Activated CD8-positive, alpha-beta memory T cell treated with anti-CD3 and anti-CD28 coated beads for 4 hours (primary cell): ENCODE measurements at regions not wholly inside any gene's neighbourhood (a gene's known extent, or its start where the extent isn't known, plus 50 kb on each side); places are given as distances from the start of the nearest gene placed in this dataset.

Source experiments
- DNase-seq, 2 donors: peaks; one replicate each; pipeline ENCODE4 v3.0.0-alpha.2; 2020; ENCODE audit warnings: low read depth in 2 of 2

DNA sequence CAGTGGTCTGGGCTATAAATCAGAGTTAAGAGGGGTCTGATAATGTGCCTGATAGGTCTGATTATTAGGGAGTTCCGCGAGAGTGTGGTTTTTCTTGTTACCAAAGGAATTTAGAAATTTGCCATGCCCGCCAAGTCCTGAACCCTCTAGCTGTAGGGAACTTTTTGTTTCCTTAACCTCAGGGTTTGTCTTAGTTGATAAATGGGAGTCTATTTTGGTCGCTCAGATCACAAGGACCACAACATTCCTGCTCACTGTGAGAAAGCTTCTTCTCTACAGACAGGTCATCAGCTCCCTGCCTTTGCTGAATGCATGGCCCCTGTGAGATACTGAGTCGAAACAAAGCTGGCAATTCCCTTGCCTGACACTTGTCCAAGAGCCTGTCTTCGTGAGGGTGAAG lies 497.8 kb downstream of the HS3ST4 start:
- no peak for DNase-seq

DNA sequence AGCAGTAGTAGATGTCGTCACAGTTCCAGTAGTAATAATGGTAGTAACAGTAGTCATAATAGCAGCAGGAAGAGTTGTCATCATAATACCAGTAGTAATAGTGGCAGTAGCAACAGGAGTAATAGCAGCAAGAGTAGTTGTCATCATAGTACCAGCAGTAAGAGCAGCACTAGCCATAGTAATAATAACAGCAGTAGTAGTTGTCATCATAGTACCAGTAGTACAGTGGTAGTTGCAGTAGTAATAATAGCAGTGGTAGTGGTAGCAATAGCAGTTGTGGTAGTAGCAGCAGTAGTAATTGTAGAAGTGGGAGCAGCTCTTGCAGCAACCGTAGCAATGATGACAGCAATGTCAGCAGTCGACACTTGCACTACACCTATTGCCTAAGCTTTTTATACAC lies 502.8 kb downstream of the HS3ST4 start:
- DNase-seq: no peak

DNA sequence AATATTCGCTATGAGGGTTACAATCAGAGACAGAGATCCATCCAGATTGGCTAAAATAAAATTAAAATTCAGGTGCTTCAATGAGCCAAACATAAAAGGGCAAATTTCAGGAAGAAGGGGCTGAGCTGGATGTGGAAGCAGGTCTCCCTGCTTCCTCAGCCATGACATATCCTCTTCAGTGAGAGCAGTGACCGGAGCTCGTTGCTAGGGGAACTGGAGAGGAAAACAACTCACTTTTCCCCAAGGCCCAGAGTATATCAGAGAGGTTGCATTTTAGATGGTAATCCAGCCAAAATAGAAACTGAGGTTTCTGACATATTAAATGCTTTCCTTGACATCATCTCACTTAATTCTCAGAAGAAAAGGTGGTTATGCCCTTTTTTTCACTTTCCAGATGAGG lies 503.5 kb downstream of the HS3ST4 start:
- no peak for DNase-seq

DNA sequence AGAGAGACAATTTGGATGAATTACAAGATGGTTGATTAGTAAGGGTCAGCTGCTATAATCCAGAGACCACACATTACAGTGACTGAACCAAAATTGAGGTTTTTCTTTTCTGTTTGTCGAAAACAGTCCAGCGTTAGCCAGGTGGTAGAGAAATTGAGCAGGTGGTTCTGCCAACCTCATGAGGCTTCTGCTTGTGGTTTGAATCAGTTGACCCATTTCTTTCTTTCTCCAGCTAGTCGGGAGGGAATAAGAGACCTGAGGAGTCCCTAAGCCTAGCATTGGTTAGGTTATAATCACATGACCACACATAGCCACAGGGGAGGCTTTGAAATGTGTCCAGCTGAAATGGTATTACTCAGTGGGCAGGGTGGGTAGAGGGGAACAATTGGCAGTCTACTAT lies 504.6 kb downstream of the HS3ST4 start:
- DNase-seq: no peak

DNA sequence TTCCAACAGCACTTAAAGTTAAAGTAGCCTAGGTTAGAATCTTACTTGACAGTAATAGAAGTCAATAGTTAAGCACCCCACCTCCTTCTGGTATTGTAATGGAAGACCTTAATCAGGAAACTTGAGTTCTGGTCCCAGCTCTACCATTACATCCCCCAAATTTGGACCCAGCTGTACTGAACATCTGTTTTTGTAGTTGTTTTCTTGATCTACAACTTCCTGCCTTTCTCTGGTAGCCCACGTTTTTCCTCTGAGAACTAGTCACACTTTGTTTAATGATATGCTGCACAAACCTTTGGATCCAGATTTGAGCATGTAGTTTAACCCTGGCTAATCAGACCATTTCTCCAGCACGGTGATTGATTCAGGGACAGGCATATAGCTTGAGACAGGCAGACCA lies 505.0 kb downstream of the HS3ST4 start:
- no peak for DNase-seq

DNA sequence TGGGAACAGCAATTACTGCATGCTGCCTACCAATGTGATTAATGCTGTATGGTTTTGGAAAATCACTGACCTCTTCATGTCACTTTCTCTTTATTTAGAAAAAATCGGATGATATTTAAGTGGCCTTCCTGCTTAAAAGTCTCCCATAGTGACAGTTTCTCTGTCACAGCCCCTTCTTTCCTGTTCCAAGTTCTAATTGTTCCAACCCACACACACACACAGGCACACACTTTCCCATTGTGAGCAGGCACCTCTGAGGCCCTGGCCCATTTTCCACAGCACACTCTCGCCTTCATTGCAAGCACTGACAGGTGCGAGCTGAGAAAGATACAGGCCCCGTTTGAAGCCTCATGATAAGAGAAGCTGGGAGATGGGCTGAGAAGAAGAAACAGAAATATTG lies 505.9 kb downstream of the HS3ST4 start:
- DNase-seq: no peak

DNA sequence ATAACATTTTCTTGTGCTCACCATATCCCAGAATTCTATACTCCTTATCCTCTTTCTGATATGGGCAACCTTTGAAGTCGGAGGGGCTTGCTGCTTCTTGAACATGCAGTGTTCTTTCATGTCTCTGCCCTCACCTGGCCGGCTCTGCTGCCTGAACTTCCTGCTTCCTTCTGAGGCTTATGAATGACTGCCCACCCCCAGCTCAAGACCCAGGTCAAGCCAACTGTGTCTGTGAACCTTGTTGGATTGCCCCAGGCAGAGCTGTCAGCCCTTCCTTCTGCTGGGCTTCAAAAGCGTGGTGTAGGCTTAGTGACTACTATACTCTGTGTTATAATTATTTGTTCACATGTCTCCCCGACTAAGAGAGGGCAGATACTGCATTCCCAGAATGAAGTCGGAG lies 506.5 kb downstream of the HS3ST4 start:
- DNase-seq: no peak

DNA sequence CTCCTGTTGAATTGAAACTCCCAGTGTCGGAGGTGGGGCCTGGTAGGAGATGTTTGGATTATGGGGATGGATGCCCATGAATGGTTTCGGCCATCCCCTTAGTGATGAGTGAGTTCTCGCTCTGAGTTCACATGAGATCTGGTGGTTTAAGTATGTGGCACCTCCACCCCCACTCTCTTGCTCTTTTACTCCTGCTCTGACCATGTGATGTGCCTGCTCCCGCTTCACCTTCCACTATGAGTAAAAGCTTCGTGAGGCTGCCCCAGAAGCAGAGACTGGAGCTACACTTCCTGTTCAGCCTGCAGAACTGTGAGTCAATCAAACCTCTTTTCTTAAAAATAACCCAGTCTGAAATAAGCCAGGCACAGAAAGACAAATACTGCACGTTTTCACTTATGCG lies 512.4 kb downstream of the HS3ST4 start:
- no peak for DNase-seq

DNA sequence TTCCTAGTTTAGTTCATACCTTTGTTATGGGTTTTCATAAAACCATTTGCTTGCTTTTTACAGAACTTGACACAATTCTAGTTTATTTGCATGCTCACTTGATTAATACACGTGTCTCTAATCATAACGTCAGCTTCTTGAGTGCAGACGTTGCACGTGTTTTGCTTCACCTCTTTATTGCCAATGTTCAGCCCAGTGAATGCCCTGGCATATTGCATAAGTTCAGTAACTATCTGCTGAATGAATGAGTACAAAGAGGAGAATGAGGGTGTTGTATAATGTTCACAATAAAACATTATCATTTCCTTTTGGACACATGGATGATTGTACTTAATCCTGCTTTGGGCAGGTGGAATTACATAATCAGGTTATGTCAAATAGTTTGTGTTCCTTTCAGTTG lies 519.8 kb downstream of the HS3ST4 start:
- no peak for DNase-seq

DNA sequence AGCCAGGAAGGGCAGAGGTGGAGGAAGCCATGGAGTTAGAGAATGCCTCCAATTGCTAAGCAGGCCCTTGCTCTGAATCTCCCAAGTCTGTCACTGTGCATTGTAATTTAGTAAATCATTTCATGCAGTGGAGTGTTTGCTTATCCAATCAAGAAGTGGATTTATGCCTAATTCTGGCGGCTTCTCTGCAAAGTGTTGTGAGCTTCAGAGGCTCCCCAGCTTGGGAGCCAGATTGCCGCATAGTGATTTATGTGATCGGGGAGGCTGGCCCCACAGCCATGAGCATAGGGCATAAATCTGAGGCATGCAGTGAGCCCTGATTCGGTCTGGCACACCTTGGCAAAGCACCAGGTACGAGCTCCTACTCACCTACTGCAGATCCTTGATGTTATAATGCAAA lies 520.8 kb downstream of the HS3ST4 start:
- no peak for DNase-seq

DNA sequence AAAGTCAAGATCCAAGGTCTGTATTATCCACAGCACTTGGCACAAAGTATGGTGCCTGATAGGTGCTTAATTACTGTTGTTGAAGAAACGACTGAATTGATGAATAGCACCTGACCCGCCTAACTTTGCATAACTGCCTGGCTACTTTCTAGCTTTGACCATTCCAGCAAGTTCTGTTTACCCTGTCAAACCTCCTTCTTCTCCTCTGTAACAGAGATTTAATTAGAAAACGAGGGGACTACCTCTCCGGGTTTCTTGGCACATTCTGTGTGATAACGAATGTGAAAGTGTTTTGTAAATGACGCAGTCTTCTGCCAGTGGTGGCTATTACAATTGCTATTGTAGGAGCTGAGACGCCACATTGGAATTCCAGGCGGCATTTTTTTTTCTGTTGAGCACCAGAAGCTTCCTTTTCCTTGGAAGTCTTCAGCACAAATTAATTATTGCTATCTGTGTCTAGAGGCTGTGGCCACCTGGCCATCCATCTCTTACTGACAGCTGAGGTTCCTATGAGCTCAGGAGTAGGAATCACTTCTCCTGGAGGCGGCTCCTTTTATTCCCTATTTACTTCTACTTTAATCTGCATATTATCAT lies 522.9 kb downstream of the HS3ST4 start:
- no peak for DNase-seq

DNA sequence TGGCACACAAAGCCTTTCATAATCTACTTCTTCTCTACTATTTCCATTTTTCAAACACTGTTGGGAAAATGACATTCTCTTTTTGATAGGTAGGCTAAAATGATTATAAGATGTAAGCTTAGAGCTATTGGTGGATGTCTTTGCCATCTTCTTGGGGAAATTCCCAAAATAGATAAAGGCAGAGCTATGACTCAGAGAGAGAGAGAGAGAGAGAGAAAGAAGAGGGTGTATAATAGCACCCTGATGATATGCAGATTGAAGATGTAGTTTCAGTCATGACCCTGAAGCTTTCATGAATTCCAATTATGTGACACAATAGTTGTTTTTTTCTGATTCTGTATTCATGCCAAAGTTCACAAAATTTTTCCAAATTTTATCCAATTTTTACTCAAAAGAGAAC lies 529.1 kb downstream of the HS3ST4 start:
- DNase-seq: no peak

DNA sequence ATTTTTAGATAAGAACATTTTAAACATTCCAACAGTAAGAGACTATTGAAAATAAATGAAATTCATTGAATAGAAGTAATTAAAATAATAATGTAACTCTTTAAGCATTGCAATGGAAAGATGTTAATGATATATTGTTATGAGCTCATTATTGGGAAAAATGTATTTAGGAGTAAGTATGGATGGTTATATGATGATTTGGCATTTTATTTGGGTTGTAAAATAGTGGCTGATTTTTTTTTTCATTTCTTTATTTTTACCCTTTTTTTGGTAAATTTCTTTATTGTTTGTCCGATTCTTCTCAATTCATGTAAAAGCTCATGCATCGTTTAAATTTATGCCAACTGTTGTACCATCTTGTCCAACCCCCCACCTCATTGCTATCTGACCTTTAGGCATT lies 539.9 kb downstream of the HS3ST4 start:
- DNase-seq: no peak

DNA sequence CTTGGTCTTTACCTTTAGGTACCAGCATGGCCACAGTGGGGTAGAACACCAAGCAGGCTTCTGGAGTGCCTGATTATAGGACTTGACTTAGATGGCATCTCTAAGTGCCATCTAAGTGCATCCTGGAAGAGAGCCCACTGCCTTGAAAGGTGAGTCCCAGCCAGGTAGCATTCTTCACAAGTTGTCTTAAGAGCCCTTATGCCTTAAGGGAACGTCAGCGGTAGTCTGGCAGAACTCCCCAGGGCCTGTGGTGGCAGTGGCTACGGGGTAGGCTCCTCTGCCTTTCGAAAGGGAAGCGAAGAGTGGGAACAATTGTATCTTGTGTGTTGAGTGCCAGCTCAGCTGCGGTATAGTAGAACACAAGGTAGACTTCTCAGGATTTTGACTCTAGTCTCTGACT lies 549.0 kb downstream of the HS3ST4 start:
- no peak for DNase-seq

DNA sequence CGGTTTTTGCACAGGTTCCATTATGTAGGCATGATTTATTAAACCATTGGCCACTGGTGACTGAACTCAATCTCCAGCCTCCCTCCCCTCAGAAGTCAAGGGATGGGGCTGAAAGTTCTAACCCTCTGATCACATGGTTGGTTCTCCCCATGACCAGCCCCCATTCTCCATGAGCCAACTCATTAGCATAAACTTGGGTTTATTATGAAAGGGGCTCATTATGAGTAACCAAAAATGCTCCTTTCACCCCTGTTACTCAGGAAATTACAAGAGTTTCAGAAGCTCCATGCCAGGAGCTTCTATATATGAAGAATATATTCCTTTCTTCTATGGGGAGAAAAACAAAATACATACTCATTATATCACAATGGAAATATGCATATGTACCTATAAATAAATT lies 555.3 kb downstream of the HS3ST4 start:
- no peak for DNase-seq

DNA sequence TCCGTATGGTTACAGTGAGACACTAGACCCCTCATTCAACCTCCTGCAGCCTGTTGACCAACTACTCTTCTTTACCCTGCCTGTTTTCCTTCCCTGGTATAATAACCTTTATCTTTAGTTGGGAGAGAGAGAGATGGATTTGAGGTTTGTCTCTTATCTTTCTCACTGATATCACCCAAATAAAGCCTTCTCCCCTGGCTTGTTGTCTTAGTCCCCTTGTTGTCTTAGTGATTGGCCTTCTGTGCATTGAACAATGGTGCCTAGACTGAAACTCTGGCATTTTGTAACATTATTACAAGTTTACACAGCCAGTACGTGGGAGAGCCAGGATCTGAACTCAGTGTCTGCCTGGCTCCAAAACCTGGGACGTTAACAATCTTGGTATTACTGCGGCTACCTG lies 560.8 kb downstream of the HS3ST4 start:
- no peak for DNase-seq

DNA sequence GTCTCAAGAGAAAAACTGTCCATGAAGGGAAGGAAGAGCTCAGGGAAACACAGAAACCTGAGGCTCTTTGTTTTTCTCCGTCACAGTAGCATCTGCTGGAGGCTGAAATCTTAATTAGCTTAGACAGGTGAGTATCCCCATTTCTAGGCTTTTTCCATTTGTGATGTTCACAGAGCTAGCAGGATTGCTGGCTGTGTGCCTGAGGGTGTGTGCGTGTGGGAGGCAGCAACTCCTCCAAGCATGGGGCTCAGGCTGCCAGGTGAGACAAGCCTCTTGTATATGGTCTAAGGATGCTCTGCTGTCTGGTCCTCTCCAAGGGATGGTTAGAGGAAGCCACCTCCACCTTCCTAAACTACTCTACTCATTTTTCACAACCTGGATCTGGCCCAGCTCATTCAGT lies 569.9 kb downstream of the HS3ST4 start:
- DNase-seq: no peak

DNA sequence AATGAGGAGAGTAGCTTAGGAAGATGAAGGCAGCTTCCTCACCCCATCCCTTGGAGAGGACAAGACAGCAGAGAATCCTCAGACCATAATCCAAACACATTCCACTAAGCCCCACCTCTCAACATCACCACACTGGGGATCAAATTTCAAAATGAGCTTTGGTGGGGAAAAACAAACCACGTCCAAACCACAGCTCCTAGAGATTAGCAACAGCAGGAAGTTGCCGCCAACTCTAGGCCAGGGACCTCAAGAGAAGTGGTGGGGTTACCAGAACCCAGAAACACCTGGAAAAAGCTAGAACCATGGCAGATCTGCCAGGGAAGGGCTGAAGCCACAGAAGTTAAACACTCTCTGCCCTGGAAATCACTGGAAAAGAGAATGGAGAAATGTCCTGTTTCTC lies 571.6 kb downstream of the HS3ST4 start:
- no peak for DNase-seq

DNA sequence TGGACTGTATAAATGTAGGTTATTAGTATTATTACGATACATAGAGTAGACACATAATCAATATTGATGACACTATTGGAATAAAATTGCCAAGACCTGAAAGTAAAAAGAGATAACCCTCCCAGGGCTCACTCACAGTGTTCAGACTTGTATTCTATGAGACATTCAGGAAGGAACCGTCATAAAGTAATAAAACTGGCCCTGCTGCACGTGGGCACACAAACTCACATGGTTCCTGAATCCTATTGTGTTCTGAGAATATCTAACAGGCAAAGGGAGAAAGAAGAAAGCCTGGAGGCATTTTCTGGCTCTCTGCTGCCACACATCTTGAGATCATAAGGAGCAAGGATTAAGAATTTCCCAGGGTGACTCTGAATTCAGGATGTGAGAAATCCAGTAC lies 575.9 kb downstream of the HS3ST4 start:
- DNase-seq: no peak

DNA sequence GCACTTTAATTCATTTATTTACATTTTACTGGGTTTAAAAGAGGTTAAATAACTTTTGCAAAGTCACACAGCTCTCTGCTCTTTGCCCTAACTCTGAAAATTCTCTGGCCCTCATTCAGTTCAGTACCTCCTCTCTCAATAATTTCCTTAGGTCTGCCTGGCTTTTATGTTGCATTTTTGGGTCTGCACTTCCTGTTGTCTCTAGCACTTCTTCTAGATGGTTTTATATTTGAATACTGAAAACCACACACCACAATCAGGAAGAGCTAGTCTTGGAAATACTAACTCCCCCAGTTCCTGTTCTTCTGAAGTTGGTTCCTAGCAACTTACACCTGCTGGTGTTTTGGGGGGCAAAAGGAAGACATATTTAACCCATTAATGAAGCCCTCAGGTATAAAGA lies 577.9 kb downstream of the HS3ST4 start:
- no peak for DNase-seq

DNA sequence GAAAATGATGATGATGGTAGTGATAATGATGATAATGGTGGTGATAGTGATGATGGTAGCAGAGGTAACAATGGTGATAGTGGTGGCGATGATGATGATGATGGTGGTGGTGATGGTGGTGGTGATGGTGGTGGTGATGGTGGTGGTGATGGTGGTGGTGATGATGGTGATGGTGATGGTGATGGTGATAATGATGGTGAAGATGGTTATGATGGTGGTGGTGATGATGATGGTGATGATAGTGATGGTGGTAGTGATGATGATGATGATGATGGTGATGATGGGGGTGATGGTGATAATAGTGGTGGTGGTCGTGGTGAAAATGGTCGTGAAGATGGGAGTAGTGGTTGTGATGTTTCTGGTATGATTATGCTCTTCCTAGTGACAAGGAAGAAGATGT lies 581.8 kb downstream of the HS3ST4 start:
- no peak for DNase-seq

DNA sequence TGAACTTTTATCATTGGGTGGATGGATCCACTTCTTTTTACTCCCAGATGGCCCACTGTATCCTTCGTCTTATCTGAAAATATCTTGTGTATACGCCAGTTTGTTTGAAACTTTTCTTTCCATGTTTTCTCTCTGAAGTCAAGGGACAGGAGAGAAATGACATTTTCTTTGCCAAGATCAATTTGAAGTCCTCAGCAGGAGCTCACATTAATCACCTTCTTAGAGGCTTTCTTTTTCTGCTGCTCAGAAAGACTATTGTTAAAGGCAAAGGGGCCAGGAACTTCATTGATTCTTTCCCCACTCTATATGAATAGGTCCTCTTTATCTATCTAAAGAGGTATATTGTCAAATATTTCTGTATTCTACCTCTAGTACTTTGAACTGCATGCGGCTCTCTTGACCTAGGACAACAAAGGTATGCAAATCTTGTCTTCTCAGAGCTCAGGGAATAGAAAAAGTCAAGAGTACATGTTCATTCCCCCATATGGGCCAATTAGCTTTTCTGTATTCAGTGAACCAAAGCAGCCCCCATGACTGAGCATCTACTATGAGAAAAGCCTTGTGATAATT lies 583.3 kb downstream of the HS3ST4 start:
- DNase-seq: no peak

DNA sequence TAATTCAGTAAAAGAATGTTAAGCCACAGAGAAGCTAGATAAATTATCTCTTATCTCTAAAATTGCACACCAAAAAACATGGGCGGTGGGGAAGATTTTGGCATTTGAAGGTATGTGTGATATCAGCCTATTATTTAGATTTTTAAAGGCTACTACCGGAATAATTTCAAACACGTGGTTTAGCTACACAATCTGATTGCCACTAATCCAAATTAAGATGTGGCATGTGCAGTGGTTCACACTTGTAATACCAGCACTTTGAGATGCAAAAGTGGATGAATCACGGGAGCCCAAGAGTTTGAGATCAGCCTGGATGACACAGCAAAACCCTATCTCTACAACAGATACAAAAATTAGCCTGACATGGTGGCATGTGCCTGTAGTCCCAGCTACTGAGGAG lies 584.5 kb downstream of the HS3ST4 start:
- no peak for DNase-seq

DNA sequence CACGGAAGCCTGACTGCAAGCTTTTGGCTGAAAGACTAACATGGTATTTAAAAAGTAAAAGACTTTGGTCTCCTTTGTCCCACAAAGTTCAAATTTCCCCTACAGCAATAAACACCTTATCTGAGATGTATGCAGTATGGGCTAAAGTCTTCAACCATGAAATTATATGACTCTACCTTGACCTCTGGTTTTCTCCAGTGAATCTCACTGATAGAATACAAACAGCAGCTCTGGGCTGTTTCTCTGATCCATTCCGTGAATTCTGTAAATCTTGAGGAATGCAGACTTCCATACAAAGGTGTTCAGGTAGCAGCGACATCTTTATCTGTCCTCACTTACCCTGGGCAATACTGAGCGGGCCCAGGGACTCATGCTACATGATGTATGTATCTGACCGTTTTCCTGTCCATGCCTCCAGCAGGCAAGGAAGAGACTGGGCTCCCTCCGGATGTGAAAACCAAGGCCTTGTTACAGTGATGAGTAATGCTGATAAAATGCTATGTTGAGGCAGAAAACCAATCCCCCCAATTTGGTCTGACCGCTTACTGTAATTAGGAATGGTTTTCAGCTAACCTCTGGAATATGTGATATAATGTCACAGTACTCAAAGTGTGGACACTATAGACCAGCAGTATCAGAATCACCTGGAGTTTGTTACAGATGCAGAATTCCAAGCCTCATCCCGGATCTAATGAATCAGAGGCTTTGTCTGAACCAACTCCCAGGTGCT lies 589.8 kb downstream of the HS3ST4 start:
- DNase-seq: no peak
